Esophagus mucosa (tissue), 1 donor: ENCODE measurements at regions not wholly inside any gene's neighbourhood (a gene's known extent, or its start where the extent isn't known, plus 50 kb on each side); places are given as distances from the start of the nearest gene placed in this dataset.
"Not testable (repeated sequence)": the region's sequence is repeated elsewhere in the genome, so short reads cannot be mapped to it uniquely, and the experiment has no call there.

Source experiments
- ATAC-seq: fragments of 200-7000 bp; cut with Tn5 transposase; one replicate; pipeline ENCODE4 v1.9.1; 2020
- donor health status: DM: yes; HTN: yes; CAD: no.

DNA sequence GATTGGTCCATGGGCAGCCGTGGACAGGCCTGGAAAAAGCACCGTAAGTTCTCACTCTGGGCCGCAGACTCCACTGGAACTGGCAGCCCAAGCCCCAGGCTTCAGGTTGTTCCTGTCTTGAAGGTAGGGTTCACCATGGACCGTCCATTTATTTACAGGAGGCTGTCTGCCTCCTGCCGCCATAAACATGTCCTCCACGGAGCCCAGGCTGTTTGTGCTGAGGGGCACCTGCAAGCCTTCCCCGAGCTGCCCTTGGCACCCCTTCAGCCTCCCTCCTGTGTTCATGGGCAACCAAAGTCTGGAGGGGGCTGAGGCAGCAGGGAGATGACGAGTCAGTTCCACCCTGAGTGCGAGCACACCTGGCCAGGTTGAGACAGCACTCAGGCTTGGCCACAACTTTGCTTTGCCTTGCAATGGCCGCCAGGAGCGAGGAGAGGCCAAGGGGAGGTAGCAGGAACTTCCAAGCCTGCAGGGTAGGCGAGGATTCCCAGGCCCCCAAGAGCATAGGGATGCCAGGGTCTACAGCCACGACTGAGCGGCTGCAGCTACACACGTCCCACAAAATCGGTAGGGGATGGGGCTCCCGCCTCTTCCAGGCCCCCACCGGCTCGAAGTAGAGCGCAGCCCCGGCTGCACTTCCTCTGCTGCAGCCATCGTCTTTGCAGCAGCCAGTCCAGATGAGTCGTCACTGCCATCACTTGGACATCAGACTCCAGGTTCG, 1625.6 kb upstream of the ACO1 start:
- ATAC-seq, result no peak

DNA sequence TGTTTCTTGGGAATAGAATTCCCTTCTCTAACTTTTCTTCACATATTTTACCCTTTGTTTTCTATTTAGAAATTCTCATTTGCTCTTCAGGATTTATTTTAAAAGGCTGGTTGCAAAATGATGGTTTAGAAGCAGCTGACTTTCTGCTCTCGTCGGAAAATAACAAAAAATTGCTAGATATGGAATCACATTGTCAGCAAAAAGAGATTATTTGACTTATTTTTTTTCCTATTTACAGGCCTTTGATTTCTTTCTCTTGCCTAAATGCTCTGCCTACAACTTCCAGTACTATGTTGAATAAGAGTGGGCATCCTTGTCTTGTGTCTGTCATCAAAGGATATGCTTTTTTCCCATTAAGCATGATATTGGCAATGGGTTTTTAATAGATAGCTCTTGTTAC, 1619.1 kb upstream of the ACO1 start:
- no peak for ATAC-seq

DNA sequence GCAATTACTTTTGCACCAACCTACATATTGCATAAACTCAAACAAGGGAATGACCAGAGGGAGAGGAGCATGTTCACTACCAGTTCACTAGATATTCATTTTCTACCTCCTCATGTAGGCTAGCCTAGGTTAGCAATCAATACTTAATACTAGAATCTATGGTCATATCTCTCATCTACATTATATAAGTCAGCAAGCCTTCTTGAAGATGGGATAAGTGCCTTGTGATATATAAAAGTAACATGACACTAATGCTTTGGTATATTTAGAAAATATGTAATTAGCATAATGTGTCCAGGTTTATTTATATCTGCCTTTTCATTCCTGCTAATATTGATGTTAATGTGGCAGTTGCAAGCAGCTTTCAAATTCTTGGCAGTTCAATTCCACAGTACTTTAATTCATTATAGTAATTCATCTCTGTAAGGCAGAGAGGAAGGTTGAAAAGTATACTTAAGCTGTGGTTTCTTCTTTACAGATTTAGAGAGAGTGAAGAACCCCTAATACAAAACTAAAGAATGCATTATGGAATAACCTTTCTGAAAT, 1613.2 kb upstream of the ACO1 start:
- ATAC-seq, result no peak

DNA sequence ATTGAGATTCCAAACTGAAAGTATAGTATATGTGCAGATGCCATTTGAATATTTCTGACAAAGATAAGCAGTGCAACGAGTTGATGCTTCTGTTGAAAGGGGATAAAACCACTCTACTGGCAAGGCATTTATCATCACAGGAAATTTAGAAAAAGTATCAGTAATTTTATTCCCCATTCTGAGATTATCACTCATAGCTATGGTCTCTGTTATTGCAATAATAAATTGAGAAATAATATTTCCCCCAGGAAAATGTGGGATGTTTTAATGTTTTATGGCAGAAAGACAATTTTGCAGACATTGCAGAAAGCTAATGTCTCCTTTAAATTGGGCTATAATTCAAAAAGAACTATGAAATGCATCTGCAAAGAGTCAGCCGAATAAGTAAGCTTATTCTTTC, 1612.7 kb upstream of the ACO1 start:
- no peak for ATAC-seq

DNA sequence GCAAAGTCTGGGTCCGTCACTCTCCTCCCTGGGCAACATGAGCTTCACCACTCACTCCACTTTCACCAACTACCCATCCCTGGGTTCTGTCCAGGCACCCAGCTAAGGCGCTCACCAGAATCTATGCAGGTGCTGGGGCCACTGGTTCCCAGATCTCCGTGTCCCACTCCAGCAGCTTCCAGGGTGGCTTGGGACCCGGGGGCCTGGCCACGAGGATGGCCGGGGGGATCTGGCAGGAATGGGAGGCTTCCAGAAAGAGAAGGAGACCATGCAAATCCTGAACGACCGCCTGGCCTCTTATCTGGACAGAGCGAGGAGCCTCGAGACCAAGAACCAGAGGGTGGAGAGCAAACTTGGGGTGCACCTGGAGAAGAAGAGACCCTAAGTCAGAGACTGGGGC, 1611.0 kb upstream of the ACO1 start:
- no peak for ATAC-seq

DNA sequence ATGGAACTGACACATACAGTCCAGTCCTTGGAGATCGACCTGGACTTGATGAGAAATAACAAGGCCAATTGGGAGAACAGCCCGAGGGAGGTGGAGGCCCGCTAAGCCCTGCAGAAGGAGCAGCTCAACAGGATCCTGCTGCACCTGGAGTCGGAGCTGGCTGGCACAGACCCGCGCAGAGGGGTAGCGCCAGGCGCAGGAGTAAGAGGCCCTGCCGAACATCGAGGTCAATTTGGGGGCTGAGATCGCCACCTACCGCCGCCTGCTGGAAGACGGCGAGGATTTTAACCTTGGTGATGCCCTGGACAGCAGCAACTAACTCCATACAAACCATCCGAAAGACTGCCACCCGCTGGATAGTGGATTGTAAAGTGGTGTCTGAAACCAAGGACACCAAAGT, 1610.1 kb upstream of the ACO1 start:
- no peak for ATAC-seq

DNA sequence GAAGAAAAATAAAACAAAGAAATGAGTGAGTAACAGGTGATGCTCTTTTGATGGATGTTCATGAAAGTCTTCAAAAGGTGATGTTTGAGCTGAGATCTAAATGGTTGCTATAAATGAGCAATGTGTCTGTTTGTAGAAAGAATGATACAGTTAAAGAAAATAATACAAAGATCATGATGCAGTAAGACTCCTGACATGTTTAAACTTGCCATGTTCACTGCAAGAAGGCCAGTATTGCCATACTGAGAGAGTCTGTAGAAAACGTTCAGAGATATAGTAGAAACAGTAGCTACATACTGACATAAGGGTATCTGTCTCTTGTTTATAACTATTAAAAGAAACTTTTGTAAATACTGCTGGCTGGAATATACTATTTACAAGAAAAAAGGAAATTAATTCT, 1609.2 kb upstream of the ACO1 start:
- ATAC-seq, result no peak

DNA sequence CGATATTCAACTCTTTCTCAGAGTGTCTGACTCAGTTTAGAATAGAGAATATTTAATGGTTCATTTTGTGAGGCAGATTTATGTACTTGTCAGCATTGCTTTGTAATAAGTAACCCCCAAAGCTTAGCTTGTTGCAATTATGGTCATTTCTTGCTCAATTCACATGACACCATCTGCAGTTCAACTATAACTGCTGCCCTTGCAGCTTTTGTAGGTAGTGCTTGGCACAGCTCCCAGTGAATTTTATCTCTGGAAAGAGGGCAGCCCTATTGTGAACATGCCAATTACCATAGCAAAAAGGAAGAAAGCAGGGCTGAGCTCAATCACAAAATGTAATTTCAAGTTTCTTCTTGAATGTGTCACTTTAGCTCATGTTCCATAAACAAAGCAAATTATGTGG, 1587.7 kb upstream of the ACO1 start:
- no peak for ATAC-seq

DNA sequence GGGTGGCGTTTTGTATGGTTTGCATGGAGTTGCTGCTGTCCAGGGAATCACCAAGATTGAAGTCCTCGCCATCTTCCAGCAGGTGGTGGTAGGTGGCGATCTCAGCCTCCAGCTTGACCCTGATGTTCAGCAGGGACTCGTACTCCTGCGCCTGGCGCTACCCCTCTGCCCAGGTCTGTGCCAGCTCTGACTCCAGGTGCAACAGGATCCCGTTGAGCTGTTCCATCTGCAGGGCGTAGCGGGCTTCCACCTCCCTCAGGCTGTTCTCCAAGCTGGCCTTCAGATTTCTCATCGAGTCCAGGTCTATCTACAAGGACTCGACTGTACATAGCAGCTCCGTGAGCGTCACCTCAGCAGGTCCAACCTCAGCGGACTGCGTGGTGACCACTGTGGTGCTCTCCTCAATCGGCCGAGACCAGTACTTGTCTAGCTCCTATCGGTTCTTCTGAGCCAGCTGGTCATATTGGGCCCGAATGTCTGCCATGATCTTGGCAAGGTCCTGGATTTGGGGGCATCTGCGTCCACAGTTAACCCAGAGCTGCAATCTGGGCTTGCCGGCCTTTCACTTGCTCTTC, 1584.8 kb upstream of the ACO1 start:
- ATAC-seq, result no peak

DNA sequence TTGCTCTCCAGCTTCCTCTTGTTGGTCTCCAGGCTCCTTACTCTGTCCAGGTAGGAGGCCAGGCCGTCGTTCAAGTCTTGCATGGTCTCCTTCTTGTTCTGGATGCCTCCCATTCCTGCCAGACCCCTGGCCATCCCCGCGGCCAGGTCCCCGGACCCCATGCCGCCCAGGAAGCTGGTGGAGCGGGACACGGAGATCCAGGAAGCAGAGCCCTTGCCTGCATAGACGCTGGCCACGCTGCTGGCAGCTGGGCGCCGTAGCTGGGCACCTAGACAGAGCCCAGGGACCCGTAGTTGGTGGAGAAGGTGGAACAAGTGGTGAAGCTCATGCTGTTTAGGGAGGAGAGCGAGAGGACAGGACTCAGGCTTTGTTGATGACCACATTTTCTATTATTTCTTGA, 1584.0 kb upstream of the ACO1 start:
- no peak for ATAC-seq

DNA sequence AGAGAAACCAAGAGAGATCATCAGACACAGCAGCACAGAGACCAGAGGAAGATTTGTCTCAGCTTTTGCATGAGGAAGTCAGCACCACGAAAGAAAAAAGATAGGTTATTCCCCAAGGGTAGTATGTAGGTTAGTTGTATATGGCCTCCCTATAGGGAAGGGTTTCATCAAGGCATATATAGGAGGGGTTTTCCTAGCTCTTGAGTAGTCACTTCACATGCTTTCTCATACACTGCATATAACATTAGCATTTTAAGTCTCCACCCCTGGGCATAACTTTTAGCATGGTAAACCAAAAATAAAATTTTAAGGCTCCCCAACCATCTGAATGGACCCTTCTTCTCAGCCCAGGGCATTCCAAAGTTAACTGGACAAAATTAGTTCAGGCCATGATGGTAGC, 1571.6 kb upstream of the ACO1 start:
- ATAC-seq, result no peak

DNA sequence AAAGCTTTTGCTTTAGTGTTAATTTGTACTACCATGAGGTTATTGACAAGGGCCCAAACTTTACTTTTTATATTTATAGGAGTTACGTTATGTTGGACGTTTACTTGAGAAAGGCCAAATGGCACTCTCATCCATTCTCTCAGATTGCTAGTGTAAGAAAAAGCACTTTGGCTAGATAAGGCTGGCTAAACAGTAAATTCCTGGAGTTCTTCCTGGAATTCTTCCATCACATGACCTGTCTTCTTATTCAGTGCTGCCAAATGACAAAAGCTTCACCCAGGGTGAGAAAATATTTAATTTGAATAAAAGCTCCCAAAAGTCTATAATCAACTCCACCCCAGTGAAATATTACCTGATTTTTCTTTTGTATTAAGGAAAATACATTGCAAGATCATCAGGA, 1568.9 kb upstream of the ACO1 start:
- no peak for ATAC-seq

DNA sequence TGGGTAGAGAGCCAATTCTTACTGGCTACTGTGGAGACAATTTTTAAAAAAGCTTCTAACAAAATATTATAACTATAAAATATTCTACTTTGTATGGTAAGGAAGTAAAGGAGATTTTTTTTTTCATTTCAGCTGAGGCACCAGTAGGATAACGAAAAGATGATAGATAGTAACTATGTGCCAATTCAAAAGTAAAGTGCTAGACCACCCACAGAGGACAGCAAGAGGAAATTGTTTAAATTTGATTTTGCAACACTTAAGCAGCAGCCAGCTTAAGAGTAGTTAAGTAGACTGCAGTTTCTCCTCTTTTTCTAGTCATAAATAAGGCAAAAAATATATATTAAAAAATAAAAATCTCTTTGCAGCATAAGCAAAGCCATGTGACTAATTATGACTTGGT, 1539.3 kb upstream of the ACO1 start:
- ATAC-seq, result no peak

DNA sequence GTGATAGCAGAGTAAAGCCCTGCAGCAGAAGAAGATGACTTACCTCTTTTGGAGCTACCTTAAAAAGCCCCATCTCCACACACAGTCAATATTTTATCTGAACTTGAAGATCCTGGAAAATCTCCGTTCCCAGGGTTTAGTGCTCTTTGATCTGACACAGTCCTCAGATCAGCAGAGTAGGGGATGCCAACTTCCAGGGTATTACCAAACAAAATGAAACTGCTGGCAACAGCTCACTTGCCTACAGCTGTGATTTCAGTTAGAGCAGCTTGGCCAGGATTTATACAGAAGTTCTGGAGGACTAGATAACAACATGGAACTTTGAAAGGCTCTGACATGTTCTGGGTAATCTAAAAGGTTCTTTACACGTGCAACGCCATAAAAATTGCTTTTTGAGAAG, 1537.8 kb upstream of the ACO1 start:
- no peak for ATAC-seq

DNA sequence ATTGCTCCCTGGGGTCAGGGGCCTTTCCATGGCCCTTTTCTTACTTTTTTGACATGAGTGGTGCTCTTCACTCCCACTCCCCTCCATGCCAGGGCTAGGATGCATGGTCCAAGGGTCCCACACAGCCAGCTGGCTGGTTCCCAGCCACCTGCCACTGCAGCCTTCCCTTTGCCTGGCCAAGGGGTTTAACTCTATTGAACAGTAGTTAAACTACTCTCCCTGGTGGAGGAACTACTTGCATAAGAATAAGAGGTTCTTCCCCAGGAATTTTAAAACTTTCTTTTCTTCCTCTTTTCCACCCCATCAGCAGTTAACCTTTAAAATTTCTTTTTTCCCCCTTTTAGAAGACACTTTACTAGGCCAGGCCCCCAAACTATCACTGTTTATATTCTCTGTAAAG, 1532.8 kb upstream of the ACO1 start:
- no peak for ATAC-seq

DNA sequence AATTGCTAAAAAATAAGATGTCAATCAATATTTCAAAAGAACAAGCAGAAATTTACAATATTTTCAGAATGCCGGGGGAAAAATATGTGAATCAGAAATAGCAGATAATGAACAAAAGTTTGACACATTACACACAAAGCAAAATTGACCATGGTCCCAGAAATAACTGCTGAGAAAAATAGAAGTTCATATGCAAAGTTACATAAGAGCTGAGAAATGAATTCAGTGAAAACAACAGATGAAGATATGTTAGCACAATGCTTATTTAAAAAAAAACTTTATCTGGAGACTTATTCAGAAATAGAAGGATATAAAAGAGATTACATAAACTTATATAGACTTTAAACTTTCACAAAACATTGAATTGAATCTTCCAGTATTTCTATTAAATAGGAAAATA, 1483.7 kb upstream of the ACO1 start:
- ATAC-seq, result no peak

DNA sequence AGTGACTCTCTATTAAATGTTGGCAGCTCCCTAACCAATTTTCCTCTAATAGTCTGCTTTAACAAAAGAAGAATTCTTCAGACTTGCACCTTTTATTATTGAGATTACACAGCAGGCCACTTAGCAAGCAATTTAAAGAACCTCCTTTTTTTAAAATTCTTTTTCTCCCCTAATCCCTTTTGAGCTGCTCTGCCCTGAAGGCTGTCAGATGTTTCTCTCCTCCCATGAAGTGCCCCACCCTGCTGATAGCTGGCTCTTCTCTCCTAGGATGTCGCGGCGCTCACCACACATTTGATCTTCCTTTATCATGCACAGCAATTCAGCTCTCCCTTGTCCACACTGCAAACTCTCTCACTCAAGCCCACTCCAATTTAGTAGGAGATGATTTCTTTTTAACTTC, 1471.1 kb upstream of the ACO1 start:
- ATAC-seq, result no peak

DNA sequence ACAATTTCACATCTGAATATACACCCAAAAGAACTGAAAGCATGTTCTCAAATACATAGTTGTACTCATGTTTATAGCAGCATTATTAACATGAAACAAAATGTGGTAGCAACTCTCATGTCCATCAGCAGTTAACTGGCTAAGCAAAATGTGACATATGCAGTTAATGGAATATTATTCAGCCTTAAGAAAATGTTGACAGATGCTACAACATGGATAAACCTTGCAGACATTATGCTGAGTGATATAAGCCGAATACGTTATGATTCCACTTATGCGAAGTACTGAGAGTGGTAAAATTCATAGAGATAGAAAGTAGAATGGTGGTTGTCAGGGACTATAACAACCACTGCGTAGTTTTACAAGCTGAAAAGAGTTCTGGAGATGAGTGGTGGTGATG, 1469.0 kb upstream of the ACO1 start:
- no peak for ATAC-seq

DNA sequence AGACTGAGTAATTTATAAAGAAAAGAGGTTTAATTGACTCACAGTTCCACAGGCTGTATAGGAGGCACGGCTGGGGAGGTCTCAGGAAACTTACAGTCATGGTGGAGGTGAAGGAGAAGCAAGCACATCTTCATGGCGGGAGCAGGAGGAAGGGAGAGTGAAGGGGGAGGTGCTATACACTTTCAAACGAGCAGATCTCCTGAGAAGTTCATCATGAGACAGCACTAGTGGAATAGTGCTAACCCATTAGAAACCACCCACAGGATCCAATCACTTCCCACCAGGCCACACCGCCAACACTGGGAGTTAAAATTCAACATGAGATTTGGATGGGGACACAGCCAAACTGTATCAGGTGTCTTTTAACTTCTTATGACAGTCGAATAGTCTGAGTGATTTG, 1459.3 kb upstream of the ACO1 start:
- no peak for ATAC-seq

DNA sequence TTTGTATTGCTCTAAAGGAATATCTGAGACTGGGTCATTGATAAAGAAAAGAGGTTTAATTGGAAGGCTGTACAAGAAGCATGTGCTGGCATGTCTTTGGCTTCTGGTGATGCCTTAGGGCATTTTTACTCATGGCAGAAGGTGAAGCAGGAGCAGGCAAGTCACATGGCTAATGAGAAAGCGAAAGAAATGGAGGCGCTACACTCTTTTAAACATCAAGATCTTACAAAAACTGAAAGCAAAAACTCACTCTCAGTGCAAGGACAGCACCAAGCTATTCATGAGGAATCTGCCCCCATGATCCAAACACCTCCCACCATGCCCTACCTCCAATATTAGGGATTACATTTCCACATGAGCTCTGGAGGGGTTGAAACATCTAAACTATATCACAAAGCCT, 1458.8 kb upstream of the ACO1 start:
- no peak for ATAC-seq

DNA sequence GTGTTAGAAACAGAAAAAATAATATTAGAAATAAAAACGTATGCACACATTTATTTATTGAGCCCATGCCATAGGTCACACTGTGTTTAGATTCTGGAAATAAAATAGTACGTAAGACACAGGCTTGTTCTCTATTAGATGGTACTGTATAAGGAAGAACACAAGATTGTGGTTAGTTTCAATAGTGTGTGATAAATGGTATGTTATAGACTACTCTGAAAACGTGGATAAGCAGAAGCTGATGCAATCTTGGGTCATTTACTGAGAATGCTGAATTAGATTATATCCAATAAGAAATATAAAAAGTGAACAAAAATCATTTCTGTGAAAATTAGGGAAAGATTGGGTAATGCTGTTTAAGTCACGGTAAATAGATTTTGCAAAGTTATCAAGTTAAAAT, 1456.4 kb upstream of the ACO1 start:
- no peak for ATAC-seq

DNA sequence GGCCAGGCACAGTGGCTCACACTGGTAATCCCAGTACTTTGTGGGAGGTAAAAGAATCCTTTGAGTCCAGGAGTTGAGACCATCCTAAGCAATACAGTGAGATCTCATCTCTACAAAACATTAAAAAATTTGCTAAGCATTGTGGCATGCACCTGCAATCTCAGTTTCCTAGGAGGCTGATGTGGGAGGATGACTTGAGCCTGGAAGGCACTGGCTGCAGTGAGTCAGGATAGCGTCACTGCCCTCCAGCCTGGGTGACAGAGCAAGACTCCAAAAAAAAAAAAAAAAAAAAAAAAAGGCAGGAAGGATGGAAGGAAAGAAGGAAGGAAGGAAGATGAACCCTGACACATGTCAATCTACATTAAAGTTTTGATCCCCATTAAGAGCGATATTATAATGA, 1452.2 kb upstream of the ACO1 start:
- no peak for ATAC-seq

DNA sequence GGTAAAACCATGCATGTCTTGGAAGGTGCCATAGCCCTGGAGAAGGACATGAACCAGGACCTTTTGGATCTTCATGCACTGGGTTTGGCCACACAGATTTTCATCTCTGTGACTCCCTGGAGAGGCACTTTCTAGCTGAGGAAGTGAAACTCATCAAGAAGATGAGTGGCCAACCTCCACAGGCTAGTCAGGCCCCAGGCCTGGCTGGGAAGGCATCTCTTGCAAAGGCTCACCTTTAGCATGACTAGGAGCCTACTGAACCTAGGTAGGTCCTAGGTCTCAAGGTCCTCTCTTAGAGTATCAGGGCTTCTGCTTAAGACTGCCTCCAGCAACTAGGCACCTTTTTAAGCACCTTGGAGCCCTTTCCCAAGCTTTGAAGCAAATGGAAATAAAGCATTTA, 1448.7 kb upstream of the ACO1 start:
- ATAC-seq, result no peak

DNA sequence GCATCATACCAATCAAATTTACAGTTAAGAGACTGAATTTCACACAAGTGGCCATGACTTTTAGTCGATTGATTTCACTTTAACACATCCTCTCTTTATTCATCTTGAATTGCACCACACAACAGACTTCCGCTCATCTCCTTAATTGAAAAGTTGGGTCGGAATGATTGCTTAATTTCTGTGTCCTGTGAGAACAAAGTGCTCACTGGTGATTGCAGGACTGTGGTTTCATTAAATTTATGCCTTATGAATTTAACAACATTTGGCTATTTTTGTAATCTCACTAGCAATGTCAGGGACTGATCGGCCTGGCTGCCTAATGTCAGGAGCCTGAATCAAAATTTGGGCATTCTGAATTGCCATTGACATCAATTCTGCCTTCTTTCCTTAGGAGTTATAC, 1447.3 kb upstream of the ACO1 start:
- ATAC-seq, result no peak

DNA sequence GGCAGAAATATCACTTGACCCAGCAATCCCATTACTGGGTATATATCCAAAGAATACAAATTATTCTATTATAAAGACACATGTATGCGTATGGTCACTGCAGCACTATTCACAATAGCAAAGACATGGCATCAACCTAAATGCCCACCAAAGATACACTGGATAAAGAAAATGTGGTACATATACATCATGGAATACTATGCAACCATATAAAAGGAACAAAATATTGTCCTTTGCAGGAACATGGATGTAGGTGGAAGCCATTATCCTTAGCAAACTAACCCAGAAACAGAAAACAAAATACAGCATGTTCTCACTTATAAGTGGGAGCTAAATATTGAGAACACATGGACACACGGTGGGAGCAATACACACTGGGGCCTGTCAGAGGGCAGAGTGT, 1441.6 kb upstream of the ACO1 start:
- ATAC-seq, result not testable (repeated sequence)
